ENCODE measurements at regions not wholly inside any gene's neighbourhood (a gene's known extent, or its start where the extent isn't known, plus 50 kb on each side); places are given as distances from the start of the nearest gene placed in this dataset.

DNA sequence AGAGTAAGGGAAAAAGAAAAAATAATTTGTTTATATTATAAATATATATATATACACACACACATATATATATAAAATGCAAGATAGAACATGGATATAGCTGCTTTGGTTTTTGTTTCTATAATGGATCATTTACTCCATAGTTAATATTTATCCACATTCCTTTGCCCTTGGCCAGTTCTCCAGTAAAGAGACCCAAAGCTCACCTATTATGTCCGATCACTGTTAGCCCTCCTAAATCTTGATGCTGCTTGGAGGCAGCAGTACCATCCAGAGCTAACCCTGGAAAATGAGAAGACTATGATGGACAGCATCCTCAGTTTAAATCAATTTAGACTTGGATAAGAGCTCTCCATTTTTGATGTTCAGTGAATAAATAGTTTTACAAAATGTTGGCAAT lies 407.7 kb downstream of the PLPP3 start:
- no peak overlapping the region for H3K4ac ChIP-seq (ENCODE audit: low read depth in 1 of 2, low read length in 2 of 2)
- no peak overlapping the region for H2BK15ac ChIP-seq (ENCODE audit: low read depth, poor library complexity, severe bottlenecking)
- H3K4me1 ChIP-seq (ENCODE audit: control insufficient read depth, insufficient read depth, low read depth, low read length): peaks cover 2% of the 10 kb centered on the region
- H3K18ac ChIP-seq (ENCODE audit: low read depth in 1 of 2, low read length in 2 of 2): no peak overlapping the region
- no peak overlapping the region for H2AK5ac ChIP-seq (ENCODE audit: low read length, severe bottlenecking)
- DNase-seq: no peak
- H3K9ac ChIP-seq (ENCODE audit: low read length): no peak overlapping the region
- no peak overlapping the region for H3K27ac ChIP-seq (ENCODE audit: low read length, poor library complexity, severe bottlenecking)
- no peak overlapping the region for H4K91ac ChIP-seq (ENCODE audit: low read length)
- H3K9me3 ChIP-seq (ENCODE audit: control insufficient read depth, low read length): no peaks in the 10 kb centered on the region
- H2AFZ ChIP-seq (ENCODE audit: low read depth, low read length): no peak overlapping the region
- H3K14ac ChIP-seq (ENCODE audit: low read length in 2 of 2): no peak overlapping the region
- H3K4me2 ChIP-seq (ENCODE audit: low read length, poor library complexity, severe bottlenecking): no peak overlapping the region
- H3K4me3 ChIP-seq (ENCODE audit: insufficient read depth in 1 of 2, low read depth in 1 of 2, low read length in 2 of 2): no peak overlapping the region
- WGBS: 100% methylated on average over 1 of the region's 1 CpG
- no peak overlapping the region for H2BK120ac ChIP-seq (ENCODE audit: low read depth, low read length)
- no peaks in the 10 kb centered on the region for H3K27me3 ChIP-seq (ENCODE audit: control insufficient read depth in 1 of 2, insufficient read depth in 1 of 2, low read length in 2 of 2)
- H2BK12ac ChIP-seq (ENCODE audit: low read length in 2 of 2): no peak overlapping the region
- no peak overlapping the region for H2BK5ac ChIP-seq (ENCODE audit: low read depth, low read length, poor library complexity, severe bottlenecking)
- H3K23ac ChIP-seq (ENCODE audit: low read length in 2 of 2): no peak overlapping the region
- H4K8ac ChIP-seq (ENCODE audit: low read length): no peak overlapping the region
- H3K36me3 ChIP-seq (ENCODE audit: control insufficient read depth in 1 of 2, insufficient read depth in 2 of 2, low read depth in 1 of 2, low read length in 2 of 2): no peaks in the 10 kb centered on the region
- no peaks in the 10 kb centered on the region for H3K79me1 ChIP-seq (replicated peaks; ENCODE audit: low read length, poor library complexity, severe bottlenecking)

DNA sequence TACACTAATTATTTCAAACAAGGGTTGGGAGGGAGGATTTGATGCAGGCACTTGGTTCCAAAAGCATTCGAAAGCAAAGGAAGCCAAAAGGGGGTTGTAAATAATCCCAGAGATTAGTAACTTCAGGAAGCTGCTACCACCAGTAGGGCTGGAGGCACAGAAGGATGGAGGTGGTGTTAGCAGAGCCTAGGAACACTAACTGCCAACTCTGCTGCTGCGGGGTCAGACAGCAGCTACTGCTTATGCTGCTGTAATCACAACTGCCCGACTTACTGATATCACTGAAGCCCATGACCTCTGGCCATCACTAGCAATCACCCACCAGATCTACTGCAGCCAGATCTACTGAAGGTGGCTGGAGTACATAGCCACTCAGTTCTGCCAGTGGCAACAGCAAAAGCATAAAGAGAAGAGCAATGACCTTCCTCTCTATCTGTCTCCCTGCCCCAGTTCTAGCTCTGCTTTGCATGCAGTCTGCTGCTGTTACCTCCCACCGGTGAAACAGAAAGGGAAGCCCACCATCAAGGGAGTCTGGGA lies 408.5 kb downstream of the PLPP3 start:
- H3K4me2 ChIP-seq (ENCODE audit: low read length, poor library complexity, severe bottlenecking): no peak overlapping the region
- no peak overlapping the region for H3K18ac ChIP-seq (ENCODE audit: low read depth in 1 of 2, low read length in 2 of 2)
- H3K9me3 ChIP-seq (ENCODE audit: control insufficient read depth, low read length): no peaks in the 10 kb centered on the region
- no peak overlapping the region for H2AK5ac ChIP-seq (ENCODE audit: low read length, severe bottlenecking)
- DNase-seq: no peak
- no peak overlapping the region for H3K4me3 ChIP-seq (ENCODE audit: insufficient read depth in 1 of 2, low read depth in 1 of 2, low read length in 2 of 2)
- no peaks in the 10 kb centered on the region for H3K27me3 ChIP-seq (ENCODE audit: control insufficient read depth in 1 of 2, insufficient read depth in 1 of 2, low read length in 2 of 2)
- no peak overlapping the region for H2AFZ ChIP-seq (ENCODE audit: low read depth, low read length)
- no peaks in the 10 kb centered on the region for H3K36me3 ChIP-seq (ENCODE audit: control insufficient read depth in 1 of 2, insufficient read depth in 2 of 2, low read depth in 1 of 2, low read length in 2 of 2)
- H3K4me1 ChIP-seq (ENCODE audit: control insufficient read depth, insufficient read depth, low read depth, low read length): peaks cover 2% of the 10 kb centered on the region
- WGBS: 39% methylated on average over 4 of the region's 4 CpGs
- no peak overlapping the region for H2BK12ac ChIP-seq (ENCODE audit: low read length in 2 of 2)
- no peak overlapping the region for H2BK120ac ChIP-seq (ENCODE audit: low read depth, low read length)
- no peak overlapping the region for H3K27ac ChIP-seq (ENCODE audit: low read length, poor library complexity, severe bottlenecking)
- no peak overlapping the region for H4K91ac ChIP-seq (ENCODE audit: low read length)
- H2BK5ac ChIP-seq (ENCODE audit: low read depth, low read length, poor library complexity, severe bottlenecking): no peak overlapping the region
- no peak overlapping the region for H3K14ac ChIP-seq (ENCODE audit: low read length in 2 of 2)
- no peak overlapping the region for H3K9ac ChIP-seq (ENCODE audit: low read length)
- no peak overlapping the region for H3K4ac ChIP-seq (ENCODE audit: low read depth in 1 of 2, low read length in 2 of 2)
- no peak overlapping the region for H4K8ac ChIP-seq (ENCODE audit: low read length)
- H3K79me1 ChIP-seq (replicated peaks; ENCODE audit: low read length, poor library complexity, severe bottlenecking): no peaks in the 10 kb centered on the region
- H3K23ac ChIP-seq (ENCODE audit: low read length in 2 of 2): no peak overlapping the region
- no peak overlapping the region for H2BK15ac ChIP-seq (ENCODE audit: low read depth, poor library complexity, severe bottlenecking)

DNA sequence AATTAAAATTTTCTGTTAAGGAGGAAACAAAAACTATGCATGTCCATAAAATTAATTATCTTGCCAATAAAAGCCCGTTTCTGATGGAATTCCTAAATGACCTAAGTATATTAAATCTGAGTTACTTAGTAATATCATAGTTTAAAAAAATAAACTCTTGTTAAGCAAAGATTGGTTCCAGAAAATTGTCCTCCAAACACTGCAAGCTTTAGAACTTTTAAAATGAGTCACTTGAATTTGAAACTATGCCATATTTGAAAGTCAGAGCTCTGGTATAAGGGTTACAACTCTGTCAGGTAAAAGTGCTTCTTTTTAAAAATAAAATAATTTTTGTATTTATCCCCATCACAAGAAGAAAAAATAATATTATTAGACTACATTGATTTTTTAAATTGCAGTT lies 409.5 kb downstream of the PLPP3 start:
- no peak overlapping the region for H3K23ac ChIP-seq (ENCODE audit: low read length in 2 of 2)
- no peak overlapping the region for H4K91ac ChIP-seq (ENCODE audit: low read length)

DNA sequence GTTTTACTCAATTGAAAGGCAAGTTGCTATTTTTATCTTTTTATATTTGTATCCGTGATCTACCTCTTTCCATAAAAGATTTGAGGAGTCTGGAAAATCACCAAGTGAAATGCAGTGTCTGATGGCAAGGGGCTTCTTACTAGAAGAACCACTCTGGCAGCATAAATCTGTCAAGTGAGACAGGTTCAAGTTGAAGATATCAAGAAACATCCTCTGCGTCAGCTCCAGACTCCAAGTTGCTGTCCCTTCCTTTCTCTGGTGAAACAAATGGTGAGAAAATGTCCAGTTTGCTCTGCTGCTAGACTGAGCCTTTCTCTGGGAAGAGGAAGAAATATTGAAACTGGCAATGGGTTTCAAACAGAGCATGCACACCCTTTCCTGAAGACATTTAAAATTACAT lies 411.2 kb downstream of the PLPP3 start:
- Histone ChIP-seq H3K27me3 (ENCODE audit: control insufficient read depth in 1 of 2, insufficient read depth in 1 of 2, low read length in 2 of 2) (no peaks in the 10 kb centered on the region), H3K36me3 (ENCODE audit: control insufficient read depth in 1 of 2, insufficient read depth in 2 of 2, low read depth in 1 of 2, low read length in 2 of 2) (no peaks in the 10 kb centered on the region), H3K4me3 (ENCODE audit: insufficient read depth in 1 of 2, low read depth in 1 of 2, low read length in 2 of 2) (no peak overlapping the region), H3K4ac (ENCODE audit: low read depth in 1 of 2, low read length in 2 of 2) (no peak overlapping the region), H3K27ac (ENCODE audit: low read length, poor library complexity, severe bottlenecking) (no peak overlapping the region), H3K18ac (ENCODE audit: low read depth in 1 of 2, low read length in 2 of 2) (no peak overlapping the region), H3K14ac (ENCODE audit: low read length in 2 of 2) (no peak overlapping the region), H3K23ac (ENCODE audit: low read length in 2 of 2) (no peak overlapping the region), H3K79me1 (replicated peaks; ENCODE audit: low read length, poor library complexity, severe bottlenecking) (no peaks in the 10 kb centered on the region), H2BK120ac (ENCODE audit: low read depth, low read length) (no peak overlapping the region), H2BK12ac (ENCODE audit: low read length in 2 of 2) (no peak overlapping the region), H3K4me1 (ENCODE audit: control insufficient read depth, insufficient read depth, low read depth, low read length) (peaks cover 2% of the 10 kb centered on the region), H2AFZ (ENCODE audit: low read depth, low read length) (no peak overlapping the region), H4K91ac (ENCODE audit: low read length) (no peak overlapping the region), H2AK5ac (ENCODE audit: low read length, severe bottlenecking) (no peak overlapping the region), H2BK15ac (ENCODE audit: low read depth, poor library complexity, severe bottlenecking) (no peak overlapping the region), H3K9me3 (ENCODE audit: control insufficient read depth, low read length) (no peaks in the 10 kb centered on the region), H3K4me2 (ENCODE audit: low read length, poor library complexity, severe bottlenecking) (no peak overlapping the region), H3K9ac (ENCODE audit: low read length) (no peak overlapping the region), H2BK5ac (ENCODE audit: low read depth, low read length, poor library complexity, severe bottlenecking) (no peak overlapping the region), H4K8ac (ENCODE audit: low read length) (no peak overlapping the region)
- DNase-seq: peak; percentile 56
- WGBS: 40% methylated on average over 1 of the region's 2 CpGs

More for the DNA sequence above, 409.5 kb downstream of the PLPP3 start:
- no peaks in the 10 kb centered on the region for H3K9me3 ChIP-seq (ENCODE audit: control insufficient read depth, low read length)
- H2BK15ac ChIP-seq (ENCODE audit: low read depth, poor library complexity, severe bottlenecking): no peak overlapping the region
- no peak overlapping the region for H2BK5ac ChIP-seq (ENCODE audit: low read depth, low read length, poor library complexity, severe bottlenecking)
- no peak overlapping the region for H2AFZ ChIP-seq (ENCODE audit: low read depth, low read length)
- WGBS: no CpG with 5 or more reads among the region's 1 CpG
- no peaks in the 10 kb centered on the region for H3K36me3 ChIP-seq (ENCODE audit: control insufficient read depth in 1 of 2, insufficient read depth in 2 of 2, low read depth in 1 of 2, low read length in 2 of 2)
- H2AK5ac ChIP-seq (ENCODE audit: low read length, severe bottlenecking): no peak overlapping the region
- no peak overlapping the region for H2BK120ac ChIP-seq (ENCODE audit: low read depth, low read length)
- no peak overlapping the region for H3K27ac ChIP-seq (ENCODE audit: low read length, poor library complexity, severe bottlenecking)
- H3K18ac ChIP-seq (ENCODE audit: low read depth in 1 of 2, low read length in 2 of 2): no peak overlapping the region
- no peak overlapping the region for H3K9ac ChIP-seq (ENCODE audit: low read length)
- no peak for DNase-seq
- no peaks in the 10 kb centered on the region for H3K27me3 ChIP-seq (ENCODE audit: control insufficient read depth in 1 of 2, insufficient read depth in 1 of 2, low read length in 2 of 2)
- H3K4me2 ChIP-seq (ENCODE audit: low read length, poor library complexity, severe bottlenecking): no peak overlapping the region
- H3K4me3 ChIP-seq (ENCODE audit: insufficient read depth in 1 of 2, low read depth in 1 of 2, low read length in 2 of 2): no peak overlapping the region
- peaks cover 2% of the 10 kb centered on the region for H3K4me1 ChIP-seq (ENCODE audit: control insufficient read depth, insufficient read depth, low read depth, low read length)
- H3K4ac ChIP-seq (ENCODE audit: low read depth in 1 of 2, low read length in 2 of 2): no peak overlapping the region
- H2BK12ac ChIP-seq (ENCODE audit: low read length in 2 of 2): no peak overlapping the region
- H3K14ac ChIP-seq (ENCODE audit: low read length in 2 of 2): no peak overlapping the region
- H3K79me1 ChIP-seq (replicated peaks; ENCODE audit: low read length, poor library complexity, severe bottlenecking): no peaks in the 10 kb centered on the region
- no peak overlapping the region for H4K8ac ChIP-seq (ENCODE audit: low read length)
